ENCODE measurements at regions not wholly inside any gene's neighbourhood (a gene's known extent, or its start where the extent isn't known, plus 50 kb on each side); places are given as distances from the start of the nearest gene placed in this dataset.

DNA sequence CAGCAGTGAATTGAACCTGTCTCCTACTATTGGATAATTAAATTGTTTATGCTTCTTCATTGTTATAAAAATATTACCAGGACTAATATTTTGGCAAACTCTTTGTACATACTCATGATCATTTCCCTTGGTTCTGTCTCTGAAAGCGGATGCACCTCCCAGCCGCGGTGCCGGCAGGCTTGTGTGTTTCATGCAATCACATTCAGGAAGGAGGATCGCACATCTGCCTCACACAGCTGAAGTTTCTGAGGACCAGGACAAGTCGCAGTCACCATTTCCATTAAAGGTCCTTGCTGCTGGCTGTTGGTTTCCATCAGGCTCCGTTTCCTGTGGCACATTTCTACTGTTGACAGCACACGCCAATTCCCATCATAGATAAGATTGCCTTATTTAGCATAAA is 117.8 kb upstream of the SHH start:
- no peak for DNase-seq (ENCODE audit: low spot score)

DNA sequence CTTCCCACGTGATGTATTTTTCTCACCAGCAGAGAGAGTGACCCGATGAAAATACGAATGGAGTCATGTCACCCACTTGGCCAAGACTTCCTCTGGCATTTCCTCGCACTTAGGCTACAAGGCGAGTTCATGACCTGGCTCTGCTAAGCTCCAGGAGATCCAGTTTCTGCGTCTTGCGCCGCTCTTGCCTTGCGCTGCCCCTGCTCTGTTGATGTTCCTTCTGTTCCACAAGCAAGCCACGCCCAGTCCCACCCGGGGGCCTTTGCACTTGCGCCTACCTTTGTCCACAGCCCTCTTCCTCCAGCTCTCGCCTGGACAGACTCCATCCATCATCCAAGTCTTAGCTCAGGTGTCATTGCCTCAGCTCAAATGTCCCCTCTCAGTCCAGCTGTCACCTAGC is 116.3 kb upstream of the SHH start:
- DNase-seq (ENCODE audit: low spot score), result no peak

DNA sequence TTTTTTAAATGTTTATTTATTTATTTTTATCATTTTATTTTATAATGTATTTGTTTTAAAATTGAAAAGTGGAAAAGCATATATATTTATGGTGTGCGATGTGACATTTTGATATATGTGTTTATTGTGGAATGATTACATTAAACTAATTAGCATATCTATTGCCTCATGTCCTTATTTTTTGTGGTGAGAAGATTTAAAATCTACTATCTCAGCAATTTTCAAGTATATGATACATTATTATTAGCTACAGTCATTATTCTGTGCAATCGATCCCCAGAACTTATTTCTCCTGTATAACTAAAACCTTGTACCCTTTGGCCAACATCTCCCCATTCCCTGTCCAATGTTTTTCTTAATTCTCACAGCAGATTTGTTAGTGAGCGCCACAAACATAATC is 115.6 kb upstream of the SHH start:
- DNase-seq (ENCODE audit: low spot score), result no peak

DNA sequence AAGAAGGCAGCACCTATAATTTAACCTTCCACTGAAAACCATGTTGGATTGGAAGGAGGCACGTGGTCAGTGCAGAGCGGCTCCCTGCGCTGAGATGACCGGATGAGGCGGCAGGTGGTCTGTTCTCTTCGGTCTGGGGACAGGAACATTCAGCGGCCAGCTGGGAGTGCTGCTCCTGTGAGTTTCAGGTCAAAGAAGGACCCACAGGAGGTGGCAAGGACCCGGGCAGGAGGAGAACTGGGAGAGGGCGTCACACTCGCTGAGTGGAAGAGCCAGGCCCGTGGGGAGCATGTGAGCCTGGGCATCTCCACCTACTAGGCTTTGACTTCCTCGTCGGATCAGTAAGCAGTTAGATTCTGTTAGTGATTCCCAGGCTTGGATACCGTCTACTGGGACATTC is 113.4 kb upstream of the SHH start:
- DNase-seq (ENCODE audit: low spot score), result no peak

DNA sequence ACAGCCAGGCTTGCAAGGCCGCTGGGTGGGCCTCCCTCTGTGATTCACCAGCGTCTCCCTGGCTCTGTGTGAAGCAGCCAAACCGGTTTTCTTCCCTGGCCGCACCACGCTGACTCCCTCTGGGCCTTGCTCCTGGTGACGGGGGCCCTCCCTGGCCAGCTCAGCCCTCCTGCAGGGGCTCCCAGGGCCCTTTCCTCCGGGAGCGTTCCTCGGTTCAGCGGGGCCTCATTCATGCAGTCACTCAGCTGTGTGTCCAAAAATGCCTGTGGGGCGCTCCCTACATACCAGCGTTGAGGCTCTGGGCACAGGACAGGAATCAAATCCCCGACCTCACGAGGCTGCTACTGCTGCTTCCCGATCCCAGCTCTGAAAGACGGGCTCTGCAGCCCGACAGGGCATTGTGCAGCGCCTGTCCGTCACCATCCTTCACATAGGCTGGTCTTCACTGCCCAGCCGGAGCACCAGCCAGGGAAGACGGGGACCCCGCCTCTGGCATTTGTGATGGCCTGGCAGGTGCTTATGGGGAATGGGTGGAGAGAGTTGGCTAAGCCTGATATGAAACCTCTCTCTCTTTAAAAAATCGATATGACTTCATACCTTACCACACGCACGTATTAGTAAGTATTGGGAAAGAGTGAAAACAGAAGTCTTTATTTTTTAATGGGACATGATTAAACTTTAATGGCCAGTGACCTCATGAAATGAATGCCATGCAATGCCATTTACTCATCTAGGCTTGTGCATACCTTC is 110.0 kb upstream of the SHH start:
- peak; percentile 96 for DNase-seq (ENCODE audit: low spot score)

DNA sequence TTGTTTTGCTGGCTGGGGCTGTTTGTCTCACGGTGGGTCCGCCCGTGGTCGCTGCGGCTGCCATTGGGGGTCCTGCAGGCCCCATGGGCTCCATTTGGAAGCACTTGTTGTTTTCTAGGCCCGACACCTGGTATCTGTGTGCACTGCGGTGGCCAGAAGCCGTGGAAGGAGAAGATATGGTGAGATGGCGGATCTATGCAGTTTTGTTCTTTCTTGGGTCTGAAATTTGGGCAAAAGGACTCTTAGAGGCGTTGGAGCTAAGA is 109.5 kb upstream of the SHH start:
- DNase-seq (ENCODE audit: low spot score), result no peak

DNA sequence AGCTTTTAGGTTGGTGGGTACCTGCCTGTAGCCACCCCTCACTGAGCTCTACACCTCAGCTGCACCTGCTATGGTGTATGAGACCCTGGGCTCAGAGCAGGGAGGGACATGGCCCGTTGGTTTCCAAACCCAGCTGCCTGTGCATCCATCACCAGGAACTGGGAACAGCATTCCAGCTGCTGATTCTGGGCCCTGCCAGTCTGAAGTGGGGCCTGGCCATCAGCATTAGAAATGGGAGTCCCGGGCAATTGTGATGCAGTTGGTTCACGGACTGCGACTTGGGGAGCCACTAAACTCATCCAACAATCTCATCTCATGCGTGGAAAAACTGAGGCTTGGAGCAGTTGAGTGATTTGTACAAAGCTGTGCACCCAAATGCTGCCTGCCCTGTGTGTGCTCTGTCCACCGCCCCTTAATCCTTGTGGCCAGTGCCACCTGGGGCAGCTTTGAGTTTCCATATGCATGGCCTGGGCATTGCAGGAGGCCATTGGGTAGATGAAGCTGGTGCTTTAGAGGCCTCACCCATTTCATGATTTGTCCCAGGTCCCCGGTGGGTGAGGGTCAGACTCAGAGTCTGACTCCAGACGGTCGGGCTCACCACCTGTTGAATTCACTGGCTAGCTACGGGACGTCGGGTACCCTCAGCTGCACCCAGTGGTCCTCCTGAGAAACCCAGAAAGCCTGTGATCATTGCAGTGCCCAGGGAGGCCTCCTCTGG is 109.0 kb upstream of the SHH start:
- no peak for DNase-seq (ENCODE audit: low spot score)

DNA sequence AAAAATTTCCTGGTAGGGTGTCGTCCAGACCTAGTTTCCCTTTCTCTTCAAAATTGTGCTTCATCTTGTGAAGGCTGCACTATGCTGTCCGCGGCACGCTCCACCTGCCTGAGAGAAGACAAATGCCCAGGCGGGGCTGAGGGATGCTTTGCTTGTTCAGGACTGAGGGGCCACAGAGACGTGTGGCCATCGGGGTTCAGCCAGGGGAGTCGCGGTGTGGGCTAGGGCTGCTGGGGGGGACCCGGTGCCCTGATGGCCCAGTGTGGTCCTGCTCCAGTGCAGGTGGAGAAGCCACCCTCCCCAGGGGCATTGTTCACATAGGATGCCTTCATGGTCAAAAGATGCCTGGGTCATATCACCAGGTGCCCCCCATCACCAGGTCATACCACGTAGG is 107.8 kb upstream of the SHH start:
- no peak for DNase-seq (ENCODE audit: low spot score)

DNA sequence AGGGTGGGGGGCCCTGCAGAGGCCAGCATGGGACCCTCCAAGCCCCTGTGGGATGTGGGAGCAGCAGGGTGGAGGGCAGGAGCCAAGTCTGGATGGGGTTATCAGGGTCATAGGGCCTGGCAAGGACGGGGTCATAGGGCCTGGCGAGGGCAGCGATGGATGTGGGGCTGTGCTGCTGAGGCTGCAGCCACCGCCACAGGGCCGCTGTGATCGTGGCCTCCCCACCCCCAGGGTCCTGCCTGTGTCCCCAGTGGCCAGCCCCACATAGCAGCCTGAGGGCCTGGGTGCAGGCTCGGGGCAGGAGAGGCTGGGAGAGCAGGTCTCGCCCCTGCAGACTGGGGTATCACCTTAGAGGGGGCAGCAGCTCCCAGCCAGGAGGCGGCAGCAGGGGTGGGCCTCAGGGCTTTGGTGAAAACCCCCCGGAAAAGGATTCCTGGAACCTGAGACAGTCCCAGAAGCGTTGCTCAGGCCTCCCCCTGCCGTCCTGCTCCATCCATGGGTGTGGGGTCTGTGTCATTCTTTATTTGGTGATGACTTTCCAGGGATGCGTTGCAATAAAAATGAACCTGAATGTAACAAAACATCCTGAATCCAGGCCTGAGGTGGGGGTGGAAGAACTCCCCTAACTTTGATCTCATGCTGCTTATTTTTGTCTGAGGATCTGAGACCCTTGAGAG is 107.3 kb upstream of the SHH start:
- DNase-seq (ENCODE audit: low spot score), result no peak

DNA sequence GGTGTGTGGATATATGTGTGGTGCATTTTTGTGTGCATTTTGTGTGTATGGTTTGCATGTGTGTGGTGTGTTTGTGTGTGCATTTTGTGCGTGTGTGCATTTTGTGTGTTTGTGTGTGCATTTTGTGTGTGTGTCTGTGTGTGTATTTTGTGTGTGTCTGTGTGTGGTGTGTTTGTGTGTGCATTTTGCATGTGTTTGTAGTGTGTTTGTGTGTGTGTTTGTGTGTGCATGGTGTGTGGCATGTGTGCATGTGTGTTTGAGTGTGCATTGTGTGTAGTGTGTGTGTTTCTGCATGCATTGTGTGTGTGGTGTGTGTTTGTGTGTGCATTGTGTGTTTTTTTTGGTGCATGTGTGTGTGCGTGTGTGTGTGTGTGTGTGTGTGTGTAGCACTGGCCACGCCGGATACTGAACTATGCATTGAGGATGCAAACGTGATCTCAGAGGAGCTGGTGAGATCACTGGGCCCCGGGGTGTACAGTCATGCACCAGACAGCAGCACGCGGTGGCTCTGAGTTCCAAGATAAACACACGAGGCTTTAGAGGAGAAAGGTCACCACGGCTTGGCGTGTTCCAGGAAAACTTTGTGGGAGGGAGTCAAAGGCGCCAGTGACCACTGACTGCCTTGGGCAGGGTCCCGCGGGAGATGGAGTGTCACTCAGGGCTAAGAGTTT is 106.6 kb upstream of the SHH start:
- DNase-seq (ENCODE audit: low spot score), result peak; percentile 79

DNA sequence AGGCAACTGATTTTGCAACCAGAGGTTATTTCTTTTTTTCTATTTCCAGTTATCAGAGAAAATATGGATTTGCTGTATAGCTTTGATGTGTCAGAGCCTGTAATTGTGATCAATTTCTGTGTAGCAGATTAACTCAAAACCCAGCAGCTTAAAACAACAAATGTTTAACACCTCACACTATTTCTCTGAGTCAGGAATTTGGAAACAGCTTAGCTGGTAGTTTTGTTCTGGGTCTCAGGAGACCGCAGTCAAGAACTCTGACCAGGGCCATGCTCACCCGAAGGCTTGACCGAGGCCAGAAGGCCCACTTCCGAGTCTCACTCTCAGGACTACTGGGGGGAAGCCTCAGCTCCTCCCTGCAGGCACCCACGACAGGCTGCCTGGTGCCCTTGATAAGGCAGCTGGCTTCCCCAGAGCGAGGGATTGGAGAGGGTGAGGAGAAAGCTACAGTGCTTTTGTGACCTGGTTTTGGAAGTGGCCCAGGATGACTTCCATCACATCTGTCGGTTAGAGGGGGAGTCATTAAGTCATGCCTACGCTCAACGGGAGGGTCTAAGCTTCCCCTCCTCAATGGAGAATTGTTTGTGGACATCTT is 105.7 kb upstream of the SHH start:
- no peak for DNase-seq (ENCODE audit: low spot score)

DNA sequence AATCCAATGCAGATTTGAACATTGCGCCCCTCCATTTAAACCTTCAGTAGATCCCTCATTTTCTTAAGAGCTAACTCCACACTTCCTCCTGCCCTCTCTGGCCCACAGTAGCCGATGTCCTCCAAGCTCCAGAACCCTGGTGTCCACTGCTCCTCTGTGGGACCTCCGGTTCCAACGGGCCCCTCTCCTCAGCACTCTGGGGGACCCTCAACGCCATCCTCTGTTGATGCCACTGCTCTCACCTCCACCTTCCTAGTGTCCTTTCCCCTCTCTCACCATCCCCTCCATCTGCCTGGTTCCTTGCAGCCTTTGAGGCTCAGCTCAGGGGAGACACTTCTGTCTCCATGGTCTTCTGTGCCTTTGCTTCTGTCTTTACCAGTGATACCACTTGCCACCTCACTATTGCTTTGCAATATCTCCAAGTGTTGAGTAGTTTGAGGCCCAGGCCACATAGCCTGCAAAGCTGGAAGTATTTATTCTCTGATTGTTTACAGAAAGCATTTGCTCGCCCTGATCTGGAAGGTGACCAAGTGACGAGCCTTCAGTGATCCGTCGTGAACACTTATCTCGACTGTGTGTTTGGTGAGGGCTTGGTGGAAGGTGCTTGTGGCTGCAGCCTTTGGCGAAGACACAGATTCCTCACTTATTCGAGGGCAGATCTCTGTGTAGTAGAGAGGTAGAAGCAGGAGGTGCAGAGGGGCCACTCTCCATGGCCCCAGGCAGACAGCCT is 104.8 kb upstream of the SHH start:
- no peak for DNase-seq (ENCODE audit: low spot score)

DNA sequence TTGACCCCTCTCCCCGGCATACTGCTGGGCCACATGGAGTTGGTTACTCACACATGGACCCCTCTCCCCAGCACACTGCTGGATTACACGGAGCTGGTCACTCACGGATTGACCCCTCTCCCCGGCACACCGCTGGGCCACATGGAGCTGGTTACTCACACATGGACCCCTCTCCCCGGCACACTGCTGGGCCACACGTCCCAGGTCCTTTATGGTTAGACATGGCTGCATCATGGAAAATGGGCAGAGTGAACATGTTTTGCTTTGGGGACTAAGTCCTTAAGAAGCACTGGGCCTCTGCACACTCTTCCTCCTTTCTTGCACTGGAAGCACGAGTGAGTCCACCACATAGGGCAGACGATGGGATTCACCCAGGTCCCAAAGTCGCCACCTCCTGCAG is 102.1 kb upstream of the SHH start:
- no peak for DNase-seq (ENCODE audit: low spot score)

DNA sequence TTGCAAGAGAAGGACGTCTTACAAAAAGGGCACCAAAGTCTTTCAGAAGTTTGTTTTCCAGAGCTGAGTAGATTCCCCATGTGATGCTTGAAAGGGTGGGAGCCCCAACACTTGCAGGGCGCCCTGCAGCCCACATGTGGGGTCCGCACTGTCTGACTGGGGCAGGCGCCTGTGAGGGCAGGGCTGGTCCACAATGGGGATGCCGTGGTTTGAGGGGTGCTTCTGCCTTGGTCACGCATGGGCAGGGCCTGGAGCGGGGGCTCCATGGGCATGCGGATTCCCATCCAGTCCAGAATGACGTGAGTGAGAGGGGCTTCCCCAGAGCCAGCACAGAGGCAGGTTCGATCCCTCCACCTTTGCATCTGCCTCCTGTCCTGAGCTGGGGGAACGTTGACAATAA is 101.5 kb upstream of the SHH start:
- DNase-seq (ENCODE audit: low spot score), result no peak

DNA sequence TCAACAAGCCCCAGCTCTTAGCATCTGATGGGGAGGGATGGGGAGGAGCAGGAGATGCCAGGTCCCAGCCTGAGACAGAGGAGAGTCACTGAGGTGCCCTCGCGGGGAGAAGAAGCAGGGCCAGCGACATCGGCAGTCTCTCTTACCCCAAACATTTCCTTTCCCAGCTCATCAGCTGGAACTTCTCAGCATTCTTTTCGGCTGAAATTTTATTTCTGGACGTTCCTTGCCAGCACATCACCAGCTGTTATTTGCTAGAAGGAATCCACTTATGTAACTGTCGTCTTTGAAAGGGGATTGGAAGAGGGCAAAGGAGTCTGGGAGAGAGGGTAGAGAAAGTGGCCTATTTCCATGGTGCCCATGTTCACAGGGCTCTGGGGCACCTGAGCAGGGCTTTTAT is 101.0 kb upstream of the SHH start:
- no peak for DNase-seq (ENCODE audit: low spot score)

DNA sequence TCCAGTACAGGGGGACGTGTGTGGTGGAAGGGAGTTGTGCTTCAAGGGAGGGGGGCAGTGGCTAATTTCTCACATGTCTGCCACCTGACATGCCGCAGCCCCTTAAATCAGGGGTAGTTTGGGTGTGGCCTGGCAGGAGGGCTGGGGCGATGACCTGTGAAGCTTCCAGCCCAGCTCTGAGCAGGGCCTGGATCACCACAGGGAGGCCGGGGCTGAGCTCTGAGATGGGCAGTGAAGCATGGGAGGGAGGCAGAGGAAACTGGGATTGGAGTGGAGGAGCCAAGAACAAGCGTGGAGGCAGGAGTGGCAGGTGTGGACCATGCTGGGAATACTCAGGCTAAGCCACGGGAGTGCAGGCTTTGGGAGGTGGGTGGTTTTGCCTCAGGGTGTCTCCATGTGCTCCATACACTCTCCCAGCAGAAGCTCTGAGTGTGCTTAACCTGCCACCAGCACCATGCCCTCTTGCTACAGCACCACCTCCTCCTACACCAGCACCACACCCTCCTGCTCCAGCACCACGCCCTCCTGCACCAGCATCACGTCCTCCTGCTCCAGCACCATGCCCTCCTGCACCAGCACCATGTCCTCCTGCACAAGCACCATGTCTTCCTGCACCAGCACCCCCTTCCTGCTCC is 99.3 kb upstream of the SHH start:
- DNase-seq (ENCODE audit: low spot score), result no peak

DNA sequence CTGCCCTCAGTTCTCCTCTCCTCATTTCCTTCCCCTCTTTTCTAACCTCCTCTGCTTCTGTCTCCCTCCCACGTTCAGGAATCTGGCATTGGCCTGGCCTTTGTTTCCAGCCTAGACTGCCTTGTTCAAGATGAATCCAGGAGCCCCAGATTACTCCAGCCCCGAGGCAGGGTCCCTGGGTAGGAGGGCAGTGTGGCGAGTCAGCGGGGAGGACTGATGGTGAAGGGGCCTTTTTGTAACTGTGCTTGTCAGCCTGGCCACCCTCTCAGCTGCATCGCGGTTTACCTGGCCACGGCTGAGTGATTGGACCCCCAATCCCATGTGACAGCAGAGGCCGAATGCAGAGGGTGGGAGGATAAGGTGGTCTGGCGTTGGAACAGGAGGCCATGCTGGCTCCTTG is 96.1 kb upstream of the SHH start:
- DNase-seq (ENCODE audit: low spot score), result no peak

DNA sequence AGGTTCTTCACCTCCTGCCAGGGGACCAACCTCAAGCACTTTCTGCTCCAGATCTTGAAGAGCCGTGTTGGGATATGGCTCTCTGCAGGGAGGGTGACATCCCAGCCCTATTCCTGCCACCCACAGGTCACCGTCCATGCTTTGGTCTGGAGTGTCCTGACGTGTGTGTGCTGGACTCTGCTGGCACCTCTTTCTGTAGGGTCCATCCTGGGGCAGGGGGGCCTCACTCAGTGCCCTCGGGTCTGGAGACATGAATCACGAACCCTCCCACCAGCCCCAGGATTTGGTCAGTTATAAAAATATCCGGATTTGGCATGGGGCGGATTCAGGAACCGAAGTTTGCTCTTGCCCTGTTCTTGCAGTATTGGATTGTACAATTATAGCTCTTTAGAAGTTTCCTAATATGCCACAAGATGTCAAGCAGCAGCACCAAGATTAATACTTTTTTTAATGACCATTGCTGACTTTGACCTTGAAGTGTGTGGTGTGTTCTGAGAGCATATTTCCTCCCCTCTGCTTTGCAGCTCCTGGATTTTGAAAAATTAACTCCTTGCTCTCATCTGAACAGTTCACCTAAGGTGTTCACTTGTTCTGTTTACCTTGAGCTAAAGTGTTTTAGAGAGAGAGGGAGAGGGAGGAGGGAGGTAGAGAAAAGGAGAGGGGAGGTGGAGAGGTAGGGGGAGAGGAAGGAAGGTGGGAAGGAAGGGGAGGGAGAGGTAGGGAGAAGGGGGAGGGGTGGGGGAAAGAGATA is 95.4 kb upstream of the SHH start:
- no peak for DNase-seq (ENCODE audit: low spot score)

DNA sequence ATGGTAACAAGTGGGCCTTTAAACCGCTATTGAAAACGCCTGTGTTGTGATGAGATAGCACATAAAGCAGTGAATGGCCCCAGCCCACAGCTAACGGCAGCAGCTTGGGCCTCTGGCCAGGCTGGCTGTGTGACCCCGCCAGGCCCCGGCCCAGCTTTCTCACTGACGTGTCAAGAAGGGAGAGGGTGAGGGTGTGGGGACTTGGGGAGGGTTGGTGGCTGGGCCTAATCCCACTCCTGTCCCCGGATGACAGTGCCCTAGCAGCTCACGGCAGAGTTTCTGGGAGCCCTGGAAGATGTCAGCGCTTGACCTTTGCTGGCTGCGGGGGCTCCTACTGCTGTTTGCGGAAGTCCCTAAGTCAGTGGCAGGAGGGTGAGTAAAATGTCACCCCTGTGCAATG is 88.9 kb upstream of the SHH start:
- DNase-seq (ENCODE audit: low spot score), result no peak

DNA sequence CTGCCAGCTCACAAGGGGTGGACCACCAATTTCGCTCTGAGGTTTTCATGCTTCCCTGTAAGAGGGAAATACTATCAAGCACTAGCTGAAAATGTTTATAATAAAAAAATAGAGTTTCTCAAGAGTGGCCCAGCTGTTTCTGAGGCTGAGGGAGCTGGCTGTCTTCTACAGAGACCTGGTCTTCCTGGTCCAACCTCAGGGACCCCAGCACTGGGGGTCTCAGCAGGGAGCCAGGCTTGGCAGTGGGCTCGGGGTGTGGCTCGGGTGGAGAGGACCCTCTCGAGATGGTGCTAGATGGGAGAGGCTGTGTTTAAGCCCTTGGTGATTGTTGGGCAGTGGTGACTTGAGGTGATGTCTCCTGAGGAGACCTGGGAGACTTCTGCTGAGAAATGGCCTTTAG is 87.3 kb upstream of the SHH start:
- DNase-seq (ENCODE audit: low spot score), result no peak
